ENCODE measurements at regions not wholly inside any gene's neighbourhood (a gene's known extent, or its start where the extent isn't known, plus 50 kb on each side); places are given as distances from the start of the nearest gene placed in this dataset.
"Not testable (repeated sequence)": the region's sequence is repeated elsewhere in the genome, so short reads cannot be mapped to it uniquely, and the experiment has no call there.

DNA sequence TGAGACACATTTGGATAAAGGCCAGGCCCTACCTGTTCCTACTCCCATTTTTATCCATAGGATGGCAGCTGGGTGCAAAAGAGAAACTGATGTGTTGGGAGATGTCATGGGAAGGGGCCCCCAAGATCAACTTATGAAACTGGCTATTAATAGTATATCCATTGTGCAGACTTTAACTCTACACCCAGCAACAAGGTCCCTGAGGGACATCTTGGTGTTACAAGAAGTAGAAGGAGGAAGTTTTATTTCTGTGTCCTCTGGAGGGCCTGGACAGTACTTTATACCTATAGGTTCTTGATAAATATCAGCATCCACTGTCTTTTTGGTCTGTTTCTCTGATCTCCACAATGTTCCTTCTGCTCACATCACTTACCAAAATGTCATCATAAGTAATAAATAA, 84.6 kb downstream of the BTG1 start:
- DNase-seq (ENCODE audit: low spot score), result no peak

DNA sequence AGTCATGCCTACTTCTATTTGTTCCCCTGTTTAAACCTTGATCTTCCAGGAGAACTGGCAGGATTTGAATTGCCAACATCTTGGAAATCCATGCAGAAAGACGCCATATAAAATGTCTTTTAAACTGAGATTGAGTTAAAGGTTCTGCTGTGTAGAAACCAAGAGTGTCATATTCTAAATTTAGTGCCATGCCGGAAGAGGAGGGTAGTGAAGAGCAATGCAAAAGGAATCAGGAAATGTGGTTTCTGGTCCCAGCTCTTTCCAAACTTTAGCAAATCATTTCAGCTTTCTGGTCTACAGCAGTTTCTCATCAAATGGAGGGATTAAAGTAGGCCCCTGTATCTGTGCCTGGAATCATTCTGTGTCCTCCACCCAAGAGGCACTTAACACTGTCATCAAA, 85.7 kb downstream of the BTG1 start:
- no peak for DNase-seq (ENCODE audit: low spot score)

DNA sequence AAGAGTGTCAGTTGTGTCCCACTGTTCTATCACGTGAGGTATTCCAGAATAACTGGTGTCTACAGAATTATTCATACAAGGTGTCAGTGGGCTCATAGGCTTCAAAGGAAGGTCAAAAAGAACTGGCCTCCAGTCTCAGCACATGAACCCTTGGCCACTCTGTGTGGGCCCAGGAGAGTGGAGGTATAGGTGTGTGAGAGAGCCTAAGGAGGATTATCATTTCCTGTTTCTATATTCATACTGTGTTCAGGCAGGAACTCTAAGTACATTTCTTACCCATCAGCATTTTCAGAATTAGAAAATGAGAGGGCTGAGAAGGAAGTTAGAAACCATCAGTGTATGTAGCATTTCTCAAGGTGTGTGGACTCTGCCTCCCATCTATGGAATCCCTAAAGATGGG, 87.0 kb downstream of the BTG1 start:
- DNase-seq (ENCODE audit: low spot score), result no peak

DNA sequence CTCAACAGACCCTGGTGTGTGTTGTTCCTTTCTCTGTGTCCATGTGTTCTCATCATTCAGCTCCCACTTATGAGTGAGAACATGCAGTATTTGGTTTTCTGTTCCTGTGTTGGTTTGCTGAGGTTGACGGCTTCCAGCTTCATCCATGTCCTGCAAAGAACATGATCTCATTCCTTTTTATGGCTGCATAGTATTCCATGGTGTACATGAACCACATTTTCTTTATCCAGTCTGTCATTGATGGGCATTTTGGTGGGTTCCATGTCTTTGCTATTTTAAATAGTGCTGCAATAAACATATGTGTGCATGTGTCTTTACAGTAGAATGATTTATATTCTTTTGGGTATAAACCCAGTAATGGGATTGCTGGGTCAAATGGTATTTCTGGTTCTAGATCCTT, 88.9 kb downstream of the BTG1 start:
- not testable (repeated sequence) for DNase-seq (ENCODE audit: low spot score)

DNA sequence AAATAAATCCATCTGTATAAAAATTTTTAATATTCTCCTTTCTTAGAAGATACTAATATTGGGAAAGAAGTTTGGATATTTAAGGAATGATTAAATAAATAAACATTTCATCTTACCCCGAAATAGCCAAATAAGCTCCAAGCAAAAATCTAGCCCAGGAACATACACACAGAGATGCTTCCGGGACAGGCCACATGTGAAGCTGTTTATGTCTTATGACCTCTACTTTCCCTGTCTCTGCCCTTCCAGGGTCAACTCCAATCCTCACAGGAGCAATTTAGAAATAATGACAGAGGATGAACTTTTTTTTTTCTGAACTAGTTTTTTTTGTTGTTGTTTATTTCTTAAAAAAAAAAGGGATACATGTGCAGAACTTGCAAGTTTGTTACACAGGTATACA, 89.4 kb downstream of the BTG1 start:
- DNase-seq (ENCODE audit: low spot score), result no peak

DNA sequence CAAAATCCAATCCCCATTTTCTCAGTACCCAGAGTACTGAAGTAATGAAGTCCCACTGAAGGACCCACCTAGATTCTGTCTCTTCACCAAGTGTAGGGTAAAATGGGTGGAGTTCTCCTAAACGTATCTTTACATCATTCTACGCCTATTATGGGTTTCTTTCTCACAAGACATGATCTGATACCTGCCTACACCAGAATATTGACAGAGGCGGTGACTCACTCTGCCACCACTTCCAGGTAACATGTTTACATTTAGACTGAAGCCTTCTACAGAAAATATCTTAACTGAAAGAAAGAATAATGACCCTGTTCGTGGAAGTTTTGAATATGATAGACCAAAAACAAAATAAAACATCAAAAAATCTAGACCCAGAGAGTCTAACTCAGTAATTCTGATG, 89.8 kb downstream of the BTG1 start:
- DNase-seq (ENCODE audit: low spot score), result no peak

DNA sequence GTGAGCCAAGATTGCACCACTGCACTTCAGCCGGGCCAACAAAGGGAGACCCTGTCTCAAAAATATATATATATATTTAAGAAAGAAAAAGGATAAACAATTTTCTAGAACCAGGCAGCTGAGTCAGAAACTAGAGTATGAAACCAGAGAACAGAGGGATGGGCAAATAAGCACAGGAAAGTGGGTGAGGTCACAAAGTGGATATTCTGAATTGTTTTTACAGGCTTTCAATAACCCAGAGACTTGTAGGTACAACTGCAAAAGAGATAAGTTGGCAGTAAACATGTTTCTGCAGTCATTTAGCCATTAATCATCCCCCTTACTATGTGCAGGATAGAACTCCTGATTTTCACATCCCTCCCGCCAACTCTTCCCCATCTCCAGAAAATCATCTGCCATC, 94.2 kb downstream of the BTG1 start:
- DNase-seq (ENCODE audit: low spot score), result no peak

DNA sequence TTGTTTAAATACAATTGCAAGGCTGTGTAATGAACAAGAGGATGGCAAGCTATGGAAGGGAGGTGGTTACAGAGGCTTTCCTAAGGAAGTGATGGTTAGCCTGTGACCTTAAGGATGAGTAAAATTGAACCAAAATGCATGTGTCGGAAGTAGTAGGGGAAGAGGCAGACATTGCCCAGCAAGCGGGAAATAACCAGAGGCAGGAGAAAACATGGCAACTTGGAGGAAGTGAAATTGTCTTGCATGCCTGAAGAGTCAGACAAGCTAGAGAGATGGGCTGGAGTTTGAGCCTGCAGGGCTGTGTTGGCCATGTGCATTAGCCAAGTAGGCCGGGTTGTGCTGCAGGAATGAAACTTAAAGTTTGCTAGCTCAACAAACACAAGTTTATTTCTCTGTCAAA, 96.2 kb downstream of the BTG1 start:
- DNase-seq (ENCODE audit: low spot score), result no peak

DNA sequence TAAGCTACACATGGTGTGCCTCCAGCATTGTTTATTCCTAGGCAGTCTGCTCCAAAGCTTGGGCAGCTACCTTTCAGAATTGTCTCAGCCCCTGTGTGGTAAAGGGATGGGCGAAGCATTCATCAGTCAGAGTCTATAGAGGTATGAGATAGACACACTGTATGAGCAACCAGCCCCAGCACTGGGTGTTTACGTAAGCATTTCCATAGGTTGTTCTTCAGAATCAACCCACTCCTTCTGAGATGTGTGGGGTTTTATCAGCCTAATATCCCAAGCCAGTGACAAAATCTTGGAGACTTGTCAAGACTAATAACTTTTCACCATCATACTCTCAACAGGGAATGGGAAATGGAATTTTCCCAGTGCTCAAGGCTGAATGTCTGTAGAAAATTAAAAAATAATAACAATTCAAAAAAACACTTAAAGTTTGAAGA, 98.2 kb downstream of the BTG1 start:
- no peak for DNase-seq (ENCODE audit: low spot score)

DNA sequence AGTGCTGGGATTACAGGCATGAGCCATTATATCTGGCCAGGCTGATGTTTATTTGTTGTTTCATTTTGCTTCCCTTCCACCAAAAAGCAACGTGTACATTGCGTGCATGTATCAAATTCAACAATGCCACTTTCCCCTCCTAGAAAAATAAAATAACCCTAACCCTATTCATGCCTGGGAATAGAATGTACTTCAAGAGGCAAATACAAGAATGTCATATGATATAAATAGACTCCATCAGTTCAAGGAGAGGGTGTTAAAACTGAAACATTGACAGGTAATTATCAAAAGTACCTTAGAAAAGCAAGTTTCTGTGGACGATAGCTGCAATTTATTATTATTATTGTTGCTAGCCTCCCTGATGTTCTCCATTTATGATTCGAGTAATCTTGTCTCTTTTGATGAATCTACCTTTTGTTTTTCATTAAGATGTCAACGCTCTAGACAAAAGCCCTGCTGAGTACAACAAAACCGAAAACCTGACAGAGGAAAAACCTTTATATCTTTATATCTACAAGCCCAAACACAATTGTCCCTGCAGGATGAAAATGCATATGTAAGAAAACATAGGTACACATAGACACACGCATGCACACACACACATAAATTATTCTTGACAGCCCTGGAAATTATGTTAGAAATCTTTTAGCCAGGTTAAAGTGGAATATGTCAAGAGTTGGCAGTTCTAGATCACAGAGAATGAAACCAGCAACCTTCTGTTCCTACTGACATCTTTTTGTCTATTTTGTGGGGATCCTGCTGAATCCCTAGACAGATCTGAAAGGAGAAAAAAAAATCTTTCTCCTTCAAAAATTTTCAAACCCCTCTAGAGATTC, 98.9 kb downstream of the BTG1 start:
- DNase-seq (ENCODE audit: low spot score), result no peak

DNA sequence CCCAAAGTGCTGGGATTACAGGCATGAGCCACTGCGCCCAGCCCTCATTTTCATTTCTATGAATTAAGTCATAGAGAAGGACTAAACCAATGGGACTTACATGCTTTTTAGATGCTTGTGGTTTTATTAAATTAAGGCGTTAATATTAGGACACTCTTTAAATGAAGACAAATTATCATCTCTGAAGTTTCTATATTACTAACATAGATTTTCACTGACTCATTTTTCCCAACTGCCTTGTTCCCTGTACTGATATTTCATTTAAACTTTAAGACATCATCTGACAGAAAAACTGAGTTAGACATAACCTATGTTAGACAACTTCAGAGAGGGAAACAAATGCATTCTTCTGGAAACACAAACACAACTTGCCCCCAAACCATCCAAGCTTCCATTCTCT, 99.8 kb downstream of the BTG1 start:
- DNase-seq (ENCODE audit: low spot score), result no peak

DNA sequence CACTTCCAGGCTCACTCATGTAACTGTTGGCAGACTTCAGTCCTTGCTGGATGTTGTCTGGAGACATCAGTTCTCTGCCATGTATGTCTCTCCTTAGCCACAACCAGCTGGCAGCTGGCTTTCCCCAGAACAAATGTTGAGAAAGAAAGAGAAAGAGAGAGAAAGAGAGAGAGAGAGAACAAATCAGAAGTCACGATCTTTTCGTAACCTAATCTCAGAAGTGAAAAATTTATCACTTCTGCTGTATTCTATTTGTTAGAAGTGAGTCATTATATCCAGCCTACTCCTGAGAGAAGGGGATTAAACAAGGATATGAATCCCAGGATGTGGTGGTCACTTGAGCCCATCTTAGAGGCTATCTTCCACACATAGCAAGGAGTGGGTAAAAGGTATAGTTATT, 101.2 kb downstream of the BTG1 start:
- no peak for DNase-seq (ENCODE audit: low spot score)

DNA sequence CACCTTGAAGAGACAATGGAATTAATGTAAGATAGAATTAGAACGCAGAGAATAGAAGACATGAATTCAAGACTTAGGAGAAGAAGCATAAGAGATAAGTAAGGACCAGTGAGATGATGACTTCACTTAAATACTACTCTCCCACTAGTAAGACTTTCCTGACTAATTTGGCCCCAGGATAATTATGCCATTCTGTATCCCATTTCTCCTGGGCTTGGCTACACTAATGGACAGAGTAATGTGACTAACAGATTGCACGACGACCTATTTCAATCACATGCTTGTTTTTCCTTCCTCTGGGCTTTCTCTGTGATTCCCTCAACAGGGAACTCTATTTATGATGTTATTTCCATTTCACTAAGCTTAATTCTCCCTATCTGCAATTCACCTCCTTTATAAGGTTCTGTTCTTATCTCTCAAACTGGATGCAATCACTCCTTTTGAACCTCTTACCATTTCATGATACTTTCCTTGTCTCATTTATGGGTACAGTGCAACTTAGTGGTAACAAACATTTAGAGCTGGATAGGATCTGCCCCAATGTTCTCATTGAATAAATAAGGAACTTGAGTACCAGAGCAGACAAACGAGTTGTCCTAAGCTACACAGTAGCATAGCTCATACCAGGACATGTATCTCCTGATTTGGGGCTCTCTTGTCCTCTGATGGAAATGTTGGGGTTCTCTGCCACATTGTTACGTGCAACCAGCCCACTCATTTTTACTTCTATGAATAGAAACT, 102.7 kb downstream of the BTG1 start:
- no peak for DNase-seq (ENCODE audit: low spot score)

DNA sequence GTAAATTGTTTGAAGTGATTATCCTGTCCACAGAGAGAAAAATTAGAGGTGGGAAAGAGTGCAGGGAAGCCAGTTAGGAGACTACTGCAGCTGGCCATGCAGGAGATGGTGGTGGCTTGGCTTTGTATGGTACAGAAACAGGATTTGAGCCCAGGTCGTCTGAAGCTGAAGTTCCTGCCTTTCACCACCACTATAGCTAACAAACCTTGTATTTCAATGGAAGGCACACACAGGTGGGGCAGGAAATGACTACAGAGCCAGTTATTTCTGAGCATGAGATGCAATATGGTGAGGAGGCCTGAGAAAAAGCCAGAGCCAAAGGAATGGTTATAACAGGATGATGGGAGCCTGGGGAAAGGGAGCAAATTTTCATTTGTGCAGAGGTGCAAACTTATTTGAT, 103.9 kb downstream of the BTG1 start:
- no peak for DNase-seq (ENCODE audit: low spot score)

DNA sequence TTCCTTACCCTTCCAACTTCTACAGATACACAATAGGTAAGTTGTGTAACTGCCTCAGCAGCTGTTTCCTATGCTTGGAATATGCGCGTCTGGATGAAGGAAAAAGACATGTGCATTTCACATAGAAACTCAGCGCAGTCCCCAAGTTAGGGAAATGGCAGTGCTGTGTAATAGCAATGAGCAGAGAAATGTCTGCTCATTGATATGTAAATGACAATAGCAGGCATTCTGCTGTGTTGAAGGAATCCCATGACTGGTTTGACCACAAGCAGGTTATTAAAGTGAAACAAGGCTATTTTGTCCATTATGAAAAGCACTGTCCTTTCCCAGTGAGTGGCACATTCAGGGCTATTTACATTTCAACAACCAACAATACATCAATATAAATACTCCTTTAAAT, 106.6 kb downstream of the BTG1 start:
- DNase-seq (ENCODE audit: low spot score), result no peak

DNA sequence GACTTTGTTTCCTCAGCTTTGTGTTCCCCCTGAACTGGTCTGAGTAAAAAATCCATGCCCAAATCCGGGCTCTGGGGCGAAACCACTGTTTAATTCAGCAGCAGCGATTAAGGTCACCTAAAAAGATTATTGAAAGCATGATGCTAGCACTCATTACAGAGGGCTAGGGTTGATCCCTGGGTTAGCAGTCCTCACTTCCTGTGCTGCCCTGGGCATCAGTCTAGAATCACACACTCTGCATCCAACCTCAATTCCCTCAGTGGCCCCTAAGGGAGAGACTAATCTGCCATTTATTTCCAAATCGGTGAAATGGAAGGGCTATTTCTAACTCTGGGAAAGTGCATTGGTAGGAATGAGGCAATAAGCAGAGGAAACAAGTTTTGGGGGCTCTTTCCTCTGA, 107.2 kb downstream of the BTG1 start:
- DNase-seq (ENCODE audit: low spot score), result no peak

DNA sequence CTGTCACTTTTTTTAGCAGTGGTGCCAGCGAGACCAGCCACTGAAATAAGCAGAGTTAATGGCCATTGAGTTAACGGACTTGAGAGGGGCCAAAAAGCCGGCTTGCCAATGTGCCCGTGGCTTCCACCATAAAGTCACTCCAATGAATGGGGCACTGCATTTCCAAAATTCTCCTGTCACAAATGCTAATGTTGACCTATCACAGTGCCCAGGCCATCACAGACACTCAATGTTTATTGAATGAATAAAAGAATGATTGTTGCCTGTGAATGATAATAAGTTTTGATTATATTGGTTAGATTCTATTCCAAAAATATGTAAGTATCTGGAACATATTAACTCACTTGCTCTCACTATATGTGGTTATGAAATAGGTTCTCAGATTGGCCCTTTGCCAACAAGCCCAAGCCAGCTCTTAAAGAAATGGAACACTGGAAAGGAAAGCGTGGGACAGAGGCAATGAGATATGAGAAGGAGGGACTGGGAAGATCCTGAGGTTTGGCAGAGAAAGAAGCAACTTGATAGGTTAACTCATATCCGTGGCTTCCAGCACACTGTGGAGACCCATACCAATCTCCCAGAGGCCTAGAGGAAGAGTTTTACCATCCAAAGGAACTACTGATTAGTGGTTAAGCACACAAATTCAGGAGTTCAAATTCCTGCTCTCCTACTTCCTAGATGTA, 108.7 kb downstream of the BTG1 start:
- no peak for DNase-seq (ENCODE audit: low spot score)

DNA sequence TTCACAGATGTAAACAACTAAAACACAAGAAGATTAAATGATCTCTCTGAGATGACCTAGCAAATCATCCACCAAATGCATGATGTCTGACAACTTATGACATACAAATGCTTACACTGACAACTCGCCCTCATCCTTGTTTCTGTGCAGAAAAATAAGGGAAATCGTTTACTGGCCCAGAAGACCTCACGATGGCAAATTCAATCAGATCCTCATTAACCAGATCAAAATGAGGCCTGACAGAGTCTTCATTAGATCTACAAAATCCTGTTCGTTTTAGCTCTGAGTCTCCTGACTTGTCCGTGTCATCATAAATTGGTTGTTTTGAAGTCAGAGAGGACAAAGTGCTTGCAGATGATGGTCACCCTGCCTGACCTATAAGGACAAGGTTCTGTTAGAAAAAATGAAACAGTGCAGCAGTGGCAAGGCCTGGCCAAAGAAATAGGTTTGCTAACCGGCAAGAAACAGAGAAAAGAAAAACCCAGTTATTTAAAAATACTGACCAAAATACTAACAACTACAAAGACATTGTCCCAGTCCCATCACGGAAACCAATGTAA, 109.5 kb downstream of the BTG1 start:
- no peak for DNase-seq (ENCODE audit: low spot score)

DNA sequence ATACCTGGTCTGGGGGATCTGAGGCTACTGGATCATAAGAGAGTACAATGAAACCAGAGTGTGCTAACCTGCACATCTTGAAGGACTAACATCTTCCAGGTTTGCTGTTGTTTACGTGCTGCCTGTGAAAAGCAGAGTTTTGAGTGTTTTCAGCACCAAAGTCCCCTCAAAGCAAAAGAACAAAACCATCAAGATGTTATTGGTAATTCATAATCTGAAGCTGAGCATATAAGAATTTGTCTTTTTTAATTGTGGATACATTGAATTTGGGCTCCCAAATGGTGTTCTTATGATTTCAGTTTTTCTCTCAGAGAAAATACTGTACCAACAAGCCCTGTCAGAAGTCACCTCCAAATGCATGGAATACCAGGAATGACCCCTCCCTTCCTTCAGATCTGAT, 110.2 kb downstream of the BTG1 start:
- no peak for DNase-seq (ENCODE audit: low spot score)

DNA sequence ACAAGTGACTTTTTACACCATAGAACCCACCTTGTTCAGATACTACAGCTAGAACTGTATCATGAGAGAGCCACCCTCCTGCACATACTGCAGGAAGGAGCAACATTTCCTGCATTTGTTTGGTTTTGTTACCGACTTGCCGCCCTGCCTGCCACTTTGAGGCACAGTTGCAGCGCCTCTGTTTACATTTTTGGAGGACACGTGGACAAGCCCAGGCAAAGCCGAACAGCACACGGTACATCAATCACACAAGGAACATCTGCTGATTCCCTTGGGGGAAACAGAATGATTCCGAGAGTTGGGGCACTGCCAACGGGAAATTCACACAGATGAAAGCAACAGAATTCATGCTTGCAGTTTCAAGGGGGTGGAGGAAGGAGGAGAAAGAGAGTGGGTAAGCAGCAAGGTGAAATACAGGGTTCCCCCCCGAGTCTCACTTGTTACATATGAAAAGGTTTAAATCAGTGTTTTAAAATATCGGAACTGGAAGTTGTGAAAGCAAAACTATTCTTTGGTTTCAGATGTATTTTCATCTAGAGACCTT, 110.7 kb downstream of the BTG1 start:
- no peak for DNase-seq (ENCODE audit: low spot score)

DNA sequence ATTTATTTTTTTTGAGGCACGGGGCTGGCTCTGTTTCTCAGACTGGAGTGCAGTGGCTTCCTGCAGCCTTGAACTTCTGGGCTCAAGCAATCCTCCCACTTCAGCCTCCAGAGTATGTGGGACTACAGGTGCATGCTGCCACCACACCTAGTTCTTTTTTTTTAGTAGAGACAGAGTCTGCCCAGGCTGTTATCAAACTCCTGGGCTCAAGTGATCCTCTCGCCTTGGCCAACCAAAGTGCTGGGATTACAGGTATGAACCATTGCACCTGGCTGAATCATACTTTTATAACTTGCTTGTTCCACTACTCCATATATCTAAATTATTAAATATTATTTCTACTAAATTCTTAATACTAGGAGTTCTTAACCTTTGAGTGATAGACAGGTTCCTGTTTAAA, 111.6 kb downstream of the BTG1 start:
- DNase-seq (ENCODE audit: low spot score), result no peak

DNA sequence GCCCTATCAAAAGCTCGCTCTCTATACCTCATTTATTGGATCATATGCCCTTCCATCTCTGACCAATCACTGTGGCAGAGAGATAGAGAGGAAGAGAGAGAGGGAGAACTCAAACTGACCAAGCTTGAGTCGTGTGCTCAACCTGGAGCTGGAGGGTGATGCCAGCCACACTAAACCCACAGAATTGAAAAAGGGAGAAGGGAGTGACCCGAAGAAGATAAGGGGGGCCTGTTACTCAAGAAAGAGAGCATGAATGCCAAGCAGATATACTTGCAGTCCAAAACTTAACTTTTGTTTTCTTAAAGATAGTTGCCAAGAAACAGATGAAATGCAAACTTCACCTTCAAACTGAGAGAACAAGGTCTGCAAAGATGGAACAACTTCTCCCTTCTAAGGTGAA, 112.7 kb downstream of the BTG1 start:
- DNase-seq (ENCODE audit: low spot score), result no peak

DNA sequence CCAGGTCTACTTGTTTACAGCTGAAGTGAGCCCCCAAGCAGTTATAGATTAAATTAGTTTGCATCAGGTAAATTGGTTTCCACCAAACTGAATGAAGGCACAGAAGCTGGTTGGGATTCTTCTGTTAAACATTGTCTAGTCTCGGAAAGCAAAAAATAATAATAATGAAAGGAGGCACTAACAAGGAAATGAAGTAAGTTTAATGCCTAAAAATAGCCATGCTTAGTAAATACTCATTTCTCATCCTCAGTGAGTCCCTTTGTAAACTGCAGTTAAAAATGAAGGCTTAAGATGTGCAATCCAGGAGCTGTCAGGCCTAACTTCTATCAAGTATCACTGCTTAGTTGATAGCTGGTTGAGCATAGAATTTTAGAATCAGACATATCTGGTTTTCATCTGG, 113.5 kb downstream of the BTG1 start:
- DNase-seq (ENCODE audit: low spot score), result no peak

Measured in ecto neural progenitor cell (in vitro differentiated cells).